ENCODE measurements at regions not wholly inside any gene's neighbourhood (a gene's known extent, or its start where the extent isn't known, plus 50 kb on each side); places are given as distances from the start of the nearest gene placed in this dataset.

DNA sequence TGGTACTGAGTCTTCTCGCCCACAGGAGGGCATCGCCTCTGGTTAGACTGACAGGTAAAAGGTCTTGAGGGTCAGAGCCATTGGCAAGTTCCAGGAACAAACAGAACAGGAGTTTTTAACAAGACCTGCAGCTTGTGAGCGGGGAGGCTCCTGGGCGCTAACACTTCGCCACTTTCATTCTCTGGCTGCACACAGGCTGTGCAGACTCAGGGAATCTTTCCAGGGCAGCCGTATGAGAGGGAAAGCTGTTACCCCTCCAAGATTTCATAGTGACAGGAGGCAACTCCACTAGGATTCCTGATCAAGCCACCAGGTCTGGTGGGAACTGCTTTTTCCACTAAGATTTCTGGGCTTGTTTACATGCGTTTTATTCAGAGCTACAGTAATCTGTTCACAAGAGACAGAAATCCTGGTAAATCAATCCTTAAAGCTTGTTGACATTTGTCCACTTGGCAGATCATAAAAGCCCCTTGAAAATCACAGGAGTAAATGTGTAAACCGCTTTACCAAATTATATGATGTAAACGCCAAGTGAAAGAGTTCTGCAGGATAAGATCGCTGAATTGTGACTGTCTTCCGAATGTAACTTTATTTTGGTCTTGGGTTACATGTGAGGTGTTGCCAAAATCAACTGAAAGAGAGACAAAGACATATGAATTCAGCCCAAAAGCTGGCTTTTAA lies 190.6 kb downstream of the MZT1 start:
- 95% methylated on average over 9 of the region's 11 CpGs for WGBS (ENCODE audit: insufficient coverage)
- no peak overlapping the region for H3K4me3 Mint-ChIP-seq
- no peak for DNase-seq
- H3K4me1 Mint-ChIP-seq: no peaks in the 10 kb centered on the region
- H2AFZ ChIP-seq (ENCODE audit: insufficient read depth, low read depth, low read length, poor library complexity, severe bottlenecking): no peak overlapping the region
- H3K36me3 ChIP-seq (replicated peaks in 1 of 2; ENCODE audit: control insufficient read depth in 1 of 2, insufficient read depth in 2 of 2, low read length in 2 of 2): no peaks in the 10 kb centered on the region
- TF ChIP-seq, protein P1, sequence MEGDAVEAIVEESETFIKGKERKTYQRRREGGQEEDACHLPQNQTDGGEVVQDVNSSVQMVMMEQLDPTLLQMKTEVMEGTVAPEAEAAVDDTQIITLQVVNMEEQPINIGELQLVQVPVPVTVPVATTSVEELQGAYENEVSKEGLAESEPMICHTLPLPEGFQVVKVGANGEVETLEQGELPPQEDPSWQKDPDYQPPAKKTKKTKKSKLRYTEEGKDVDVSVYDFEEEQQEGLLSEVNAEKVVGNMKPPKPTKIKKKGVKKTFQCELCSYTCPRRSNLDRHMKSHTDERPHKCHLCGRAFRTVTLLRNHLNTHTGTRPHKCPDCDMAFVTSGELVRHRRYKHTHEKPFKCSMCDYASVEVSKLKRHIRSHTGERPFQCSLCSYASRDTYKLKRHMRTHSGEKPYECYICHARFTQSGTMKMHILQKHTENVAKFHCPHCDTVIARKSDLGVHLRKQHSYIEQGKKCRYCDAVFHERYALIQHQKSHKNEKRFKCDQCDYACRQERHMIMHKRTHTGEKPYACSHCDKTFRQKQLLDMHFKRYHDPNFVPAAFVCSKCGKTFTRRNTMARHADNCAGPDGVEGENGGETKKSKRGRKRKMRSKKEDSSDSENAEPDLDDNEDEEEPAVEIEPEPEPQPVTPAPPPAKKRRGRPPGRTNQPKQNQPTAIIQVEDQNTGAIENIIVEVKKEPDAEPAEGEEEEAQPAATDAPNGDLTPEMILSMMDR (IDR thresholded peaks at IDR 0.05): no peak
- intact Hi-C loops (cut with micrococcal nuclease): no loop called here
- H3K27me3 Mint-ChIP-seq (ENCODE audit: low read depth in 3 of 3): peaks cover 0 to 2% (median 0%) of the 10 kb centered on the region in 3 donors
- H3K9me3 Mint-ChIP-seq: peaks cover 3 to 21% (median 14%) of the 10 kb centered on the region in 7 donors
- no peaks in the 10 kb centered on the region for H3K27me3 ChIP-seq (ENCODE audit: control insufficient read depth in 2 of 2, insufficient read depth in 2 of 2, low read length in 2 of 2)
- H3K27ac Mint-ChIP-seq: no peak overlapping the region
- H3K27ac ChIP-seq (ENCODE audit: low read depth in 1 of 2, low read length in 2 of 2): no peak overlapping the region
- H4K20me1 ChIP-seq (ENCODE audit: insufficient read depth, low read length): no peaks in the 10 kb centered on the region
- no peaks in the 10 kb centered on the region for H3K79me2 ChIP-seq (ENCODE audit: insufficient read depth, low read length)
- no peak overlapping the region for H3K9ac ChIP-seq (ENCODE audit: insufficient read depth, low read length, poor library complexity, severe bottlenecking)
- H3K4me2 ChIP-seq (replicated peaks; ENCODE audit: extremely low read depth, low read length, poor library complexity, severe bottlenecking): no peak overlapping the region
- H3K36me3 Mint-ChIP-seq: no peaks in the 10 kb centered on the region
- peaks cover 0 to 11% of the 10 kb centered on the region in 2 donors for H3K9me3 ChIP-seq (replicated peaks in 1 of 2; ENCODE audit: control insufficient read depth in 1 of 2, insufficient read depth in 1 of 2, low read length in 2 of 2)
- no peak overlapping the region for H3K4me3 ChIP-seq (replicated peaks in 1 of 3; ENCODE audit: low read depth in 2 of 3, low read length in 3 of 3)
- no peaks in the 10 kb centered on the region for H3K4me1 ChIP-seq (ENCODE audit: control insufficient read depth in 1 of 2, insufficient read depth in 2 of 2, low read length in 2 of 2)

DNA sequence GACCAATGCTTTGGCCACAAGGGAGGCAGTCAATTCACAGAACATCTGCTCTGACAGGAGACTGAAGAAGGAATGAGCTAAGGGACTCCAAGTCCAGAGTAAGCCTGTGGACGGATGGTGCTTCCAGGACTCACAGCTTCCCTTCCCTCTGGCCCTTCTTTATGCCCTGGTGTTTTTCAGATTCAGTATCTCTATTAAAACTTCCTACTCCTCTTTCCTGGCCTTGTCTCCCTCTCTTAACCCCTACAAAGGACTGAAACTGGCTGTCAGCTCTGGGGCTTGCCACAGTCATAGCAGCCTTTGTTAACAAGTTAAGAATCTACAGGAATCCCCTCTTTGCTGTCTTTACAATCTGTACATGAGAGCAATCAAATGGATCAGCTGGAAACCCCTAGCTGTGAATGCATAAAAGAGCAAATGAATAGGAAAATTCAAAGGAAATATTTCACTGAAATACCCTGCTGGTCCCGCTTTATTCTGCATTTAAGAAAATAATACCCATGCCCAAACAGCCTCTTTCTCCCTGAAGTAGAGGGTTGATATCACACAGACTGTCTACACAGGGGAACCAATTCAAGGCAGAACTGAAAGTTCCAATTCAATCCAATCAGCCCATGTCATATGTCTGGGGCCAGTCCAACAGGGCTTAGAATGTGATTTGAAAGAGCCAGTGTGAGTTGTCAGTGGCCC lies 192.3 kb downstream of the MZT1 start:
- Histone ChIP-seq H2AFZ (ENCODE audit: insufficient read depth, low read depth, low read length, poor library complexity, severe bottlenecking) (no peak overlapping the region), H3K27me3 (ENCODE audit: control insufficient read depth in 2 of 2, insufficient read depth in 2 of 2, low read length in 2 of 2) (no peaks in the 10 kb centered on the region), H3K79me2 (ENCODE audit: insufficient read depth, low read length) (no peaks in the 10 kb centered on the region), H3K9ac (ENCODE audit: insufficient read depth, low read length, poor library complexity, severe bottlenecking) (no peak overlapping the region), H3K4me2 (replicated peaks; ENCODE audit: extremely low read depth, low read length, poor library complexity, severe bottlenecking) (no peak overlapping the region), H3K27ac (ENCODE audit: low read depth in 1 of 2, low read length in 2 of 2) (no peak overlapping the region), H3K36me3 (replicated peaks in 1 of 2; ENCODE audit: control insufficient read depth in 1 of 2, insufficient read depth in 2 of 2, low read length in 2 of 2) (no peaks in the 10 kb centered on the region), H3K4me1 (ENCODE audit: control insufficient read depth in 1 of 2, insufficient read depth in 2 of 2, low read length in 2 of 2) (no peaks in the 10 kb centered on the region), H3K9me3 (replicated peaks in 1 of 2; ENCODE audit: control insufficient read depth in 1 of 2, insufficient read depth in 1 of 2, low read length in 2 of 2) (peaks cover 0 to 15% of the 10 kb centered on the region in 2 donors), H3K4me3 (replicated peaks in 1 of 3; ENCODE audit: low read depth in 2 of 3, low read length in 3 of 3) (no peak overlapping the region), H4K20me1 (ENCODE audit: insufficient read depth, low read length) (no peaks in the 10 kb centered on the region)
- Mint-ChIP-seq H3K36me3 (no peaks in the 10 kb centered on the region), H3K9me3 (peaks cover 6 to 23% (median 11%) of the 10 kb centered on the region in 7 donors), H3K4me3 (no peak overlapping the region), H3K27ac (no peak overlapping the region), H3K4me1 (no peaks in the 10 kb centered on the region), H3K27me3 (ENCODE audit: low read depth in 3 of 3) (peaks cover 0 to 2% (median 0%) of the 10 kb centered on the region in 3 donors)
- intact Hi-C loops (cut with micrococcal nuclease): no loop called here
- DNase-seq: no peak
- TF ChIP-seq, protein P1 (IDR thresholded peaks at IDR 0.05): no peak
- WGBS (ENCODE audit: insufficient coverage): 100% methylated on average over 2 of the region's 2 CpGs

Measured in CD14-positive monocyte (primary cell).